G401 (cell line): ENCODE measurements at regions not wholly inside any gene's neighbourhood (a gene's known extent, or its start where the extent isn't known, plus 50 kb on each side); places are given as distances from the start of the nearest gene placed in this dataset.

Source experiments
- DNase-seq: peaks from one replicate; pipeline ENCODE4 v3.0.0-alpha.2; 2015; ENCODE audit warnings: low spot score
- in situ Hi-C: cut with HindIII; loops from 2 replicates; pipeline ENCODE4 v1.10.0; 2016; ENCODE audit warnings: low sequenced_read_pairs, mixed read lengths

DNA sequence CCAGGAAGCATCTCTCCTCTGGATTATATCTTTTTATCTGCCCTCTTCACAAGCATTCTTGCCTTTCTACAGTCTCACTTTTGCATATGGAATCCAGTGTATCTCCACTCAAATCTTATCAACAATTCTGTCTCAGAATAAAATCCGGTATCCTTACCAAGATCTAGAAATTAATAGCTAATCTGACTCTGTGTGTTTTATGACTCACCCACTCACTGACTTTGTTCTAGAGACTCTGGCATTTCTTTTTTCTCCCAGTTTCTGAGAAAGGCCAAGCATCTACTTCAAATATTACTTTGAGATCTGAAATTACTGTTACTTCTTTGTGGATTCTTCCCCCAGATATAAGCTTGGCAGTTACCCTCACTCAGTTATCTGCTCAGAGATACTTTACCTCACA lies 913.5 kb upstream of the ATXN8OS start:
- in situ Hi-C loops, result no loop called here
- no peak for DNase-seq

DNA sequence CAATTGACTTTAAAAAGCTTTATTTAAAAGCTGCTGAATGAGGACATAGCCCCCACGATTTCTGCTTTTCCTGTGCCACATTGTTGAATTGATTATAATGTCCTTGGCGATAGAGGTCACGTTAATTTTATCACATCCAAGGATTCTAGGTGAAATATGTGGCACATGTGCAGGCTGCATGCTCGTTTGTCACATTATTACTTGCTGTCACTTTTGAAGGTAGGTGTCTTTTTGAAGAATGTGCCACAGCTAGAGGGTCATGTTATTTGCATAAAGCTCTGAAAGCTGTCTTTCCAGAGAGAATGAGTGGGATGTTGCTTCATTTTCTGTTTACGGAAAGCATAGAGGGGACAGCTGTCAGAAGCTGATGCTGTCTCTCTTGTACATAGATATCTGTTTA lies 927.6 kb upstream of the ATXN8OS start:
- in situ Hi-C loops, result no loop called here
- no peak for DNase-seq

DNA sequence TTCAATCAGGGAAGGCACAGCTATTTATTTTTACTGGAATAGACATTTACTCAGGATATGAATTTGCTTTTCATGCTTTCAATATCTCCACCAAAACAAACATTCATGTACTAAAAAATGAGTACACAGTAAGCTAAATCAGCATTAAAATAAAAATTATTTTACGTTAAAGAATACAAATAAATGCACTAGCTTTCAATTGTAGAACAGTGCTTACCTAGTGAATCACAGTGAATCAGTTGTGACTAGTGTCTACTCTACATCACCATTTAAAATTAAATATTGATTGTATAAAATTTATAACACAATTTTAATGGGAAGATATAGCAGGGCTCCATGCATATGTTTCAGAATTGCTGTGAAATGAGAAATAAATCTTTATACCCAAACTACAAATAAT lies 929.6 kb upstream of the ATXN8OS start:
- in situ Hi-C loops, result no loop called here

DNA sequence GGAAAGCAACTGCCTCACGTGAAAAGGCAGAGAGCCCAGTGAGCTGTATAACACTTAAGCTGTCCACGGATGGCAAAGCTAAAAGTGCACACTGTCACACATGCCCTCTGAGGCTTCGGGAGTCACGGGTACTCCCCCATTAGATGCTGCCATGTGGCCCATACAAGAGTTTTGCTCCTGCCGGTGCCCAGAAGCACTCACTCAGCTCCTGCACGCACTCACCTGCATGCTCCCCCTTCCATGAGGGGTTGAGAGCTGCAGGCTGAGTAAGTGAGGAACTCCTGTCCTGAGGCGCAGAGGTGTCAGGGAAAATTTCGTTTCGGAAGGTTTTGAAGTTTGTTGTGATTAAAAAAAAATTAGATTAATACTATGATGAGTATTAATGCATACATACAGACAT lies 939.2 kb upstream of the ATXN8OS start:
- in situ Hi-C loops, result no loop called here
- no peak for DNase-seq

More for the DNA sequence above, 929.6 kb upstream of the ATXN8OS start:
- no peak for DNase-seq

DNA sequence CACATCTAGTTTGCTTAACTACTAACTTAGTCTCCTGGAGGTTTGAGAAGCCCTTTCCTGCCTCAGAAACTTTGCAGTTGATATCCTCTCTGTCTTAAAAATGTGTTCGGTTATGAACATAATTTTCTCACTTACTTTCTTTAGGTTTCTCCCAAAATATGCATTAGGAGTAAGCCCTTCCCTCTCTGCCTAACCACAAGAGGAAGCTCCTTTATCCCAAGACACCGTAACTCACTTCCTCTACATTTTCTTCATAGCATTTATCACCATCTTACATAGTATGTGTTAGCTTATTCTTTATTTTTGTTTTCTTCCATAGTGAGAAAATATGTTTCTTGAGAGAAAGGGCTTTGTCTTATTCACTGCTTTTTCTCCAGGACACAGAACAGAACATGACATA lies 952.5 kb upstream of the ATXN8OS start:
- in situ Hi-C loops, result no loop called here
- DNase-seq, result no peak

DNA sequence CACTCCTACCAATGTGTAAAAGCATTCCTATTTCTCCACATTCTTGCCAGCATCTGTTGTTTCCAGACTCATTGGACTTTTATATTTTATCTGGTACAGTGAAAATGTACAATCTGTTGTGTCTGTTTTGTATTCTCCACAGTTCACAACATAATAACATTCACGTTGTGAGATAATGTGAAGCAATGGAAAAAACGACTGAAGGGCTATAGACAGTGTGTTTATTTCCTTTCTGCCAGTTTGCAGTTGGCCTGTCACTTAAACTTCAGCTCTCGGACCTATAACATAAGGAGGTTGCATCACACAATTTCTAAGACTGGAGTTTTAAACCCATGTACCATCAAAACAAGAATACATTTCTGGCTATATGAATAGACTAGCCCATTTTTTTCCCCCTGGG lies 965.5 kb upstream of the ATXN8OS start:
- DNase-seq, result no peak
- in situ Hi-C loops, result no loop called here

DNA sequence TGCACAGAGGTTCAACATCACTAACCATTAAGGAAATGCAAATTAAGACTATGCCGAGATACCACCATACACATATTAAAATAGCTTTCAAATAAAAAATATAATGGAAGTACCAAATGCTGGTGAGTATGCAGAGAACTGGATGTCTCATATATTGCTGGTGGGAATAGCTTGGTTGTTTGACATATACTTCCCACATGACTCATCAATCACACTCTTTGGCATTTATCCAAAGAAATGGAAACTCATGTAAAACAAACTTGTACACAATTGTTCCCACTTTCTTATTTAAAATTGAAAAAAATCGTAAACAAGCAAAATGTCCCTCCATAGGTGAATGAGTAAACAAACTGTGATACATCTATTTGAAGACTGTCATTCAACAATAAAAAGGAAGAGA lies 982.6 kb upstream of the ATXN8OS start:
- in situ Hi-C loops, result no loop called here

DNA sequence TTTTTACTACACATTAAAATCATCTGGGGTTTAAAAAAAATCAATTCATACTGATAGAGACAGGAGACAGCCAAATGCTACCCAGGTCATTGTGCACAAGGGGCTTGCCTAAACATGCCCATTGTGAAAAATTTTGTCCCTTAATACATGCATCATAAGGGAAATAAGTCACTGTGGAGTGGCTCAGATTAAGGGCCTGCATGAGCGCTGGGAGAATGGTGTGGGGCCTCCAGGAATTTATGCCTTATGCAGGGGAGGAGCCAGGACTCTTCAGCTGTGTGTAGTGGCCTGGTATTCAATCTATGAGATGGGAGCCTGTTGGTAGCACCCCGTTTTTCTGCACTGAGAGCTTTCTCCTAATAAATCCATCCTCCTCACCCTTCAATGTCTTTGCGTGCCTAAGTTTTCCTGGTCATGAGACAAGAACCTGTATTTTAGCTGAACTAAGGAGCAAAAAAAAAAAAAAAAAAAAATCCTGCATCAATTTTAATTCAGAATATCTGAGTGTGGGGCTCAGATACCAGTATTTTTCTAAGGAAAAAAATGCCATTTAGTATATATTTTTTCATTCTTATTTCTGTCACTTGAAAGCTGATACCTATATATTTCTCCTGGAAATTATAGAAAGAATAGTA lies 997.6 kb upstream of the ATXN8OS start:
- DNase-seq, result no peak
- in situ Hi-C loops, result no loop called here

More for the DNA sequence above, 982.6 kb upstream of the ATXN8OS start:
- no peak for DNase-seq

DNA sequence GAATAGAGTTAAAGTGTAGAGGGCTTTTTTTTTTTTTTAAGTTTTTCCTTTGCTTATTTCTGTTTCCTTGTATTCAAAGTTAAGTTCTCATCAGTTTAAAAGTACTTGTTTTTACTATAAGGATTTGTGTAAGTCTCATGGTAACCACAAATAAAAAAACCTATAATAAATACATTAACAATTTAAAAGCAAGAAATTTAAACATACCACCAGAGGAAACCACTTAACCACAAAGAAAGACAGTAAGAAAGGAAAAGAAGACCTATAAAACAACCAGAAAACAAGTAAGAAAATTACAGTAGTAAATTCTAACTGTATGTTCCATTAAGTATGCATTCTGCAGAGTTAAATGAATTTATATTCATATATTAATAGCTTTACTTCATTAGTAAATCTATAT lies 999.1 kb upstream of the ATXN8OS start:
- in situ Hi-C loops, result no loop called here
- no peak for DNase-seq

DNA sequence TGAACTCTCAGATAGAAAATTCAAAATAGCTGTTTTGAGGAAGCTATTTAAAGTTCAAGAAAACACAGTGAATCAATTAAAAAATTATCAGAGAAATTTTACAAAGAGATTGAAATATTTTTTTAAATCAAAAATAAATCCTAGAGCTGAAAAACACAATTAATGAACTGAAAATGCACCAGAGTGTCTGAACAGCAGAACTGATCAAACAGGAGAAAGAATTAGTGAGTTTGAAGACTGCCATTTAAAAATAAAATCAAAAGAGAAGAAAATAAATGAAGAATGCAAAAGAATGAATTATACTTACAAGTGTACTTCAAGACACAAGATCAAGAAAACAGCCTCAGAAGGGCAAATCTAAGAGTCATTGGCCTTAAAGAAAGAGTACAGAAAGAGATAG lies 1000.2 kb upstream of the ATXN8OS start:
- in situ Hi-C loops, result no loop called here
- no peak for DNase-seq

DNA sequence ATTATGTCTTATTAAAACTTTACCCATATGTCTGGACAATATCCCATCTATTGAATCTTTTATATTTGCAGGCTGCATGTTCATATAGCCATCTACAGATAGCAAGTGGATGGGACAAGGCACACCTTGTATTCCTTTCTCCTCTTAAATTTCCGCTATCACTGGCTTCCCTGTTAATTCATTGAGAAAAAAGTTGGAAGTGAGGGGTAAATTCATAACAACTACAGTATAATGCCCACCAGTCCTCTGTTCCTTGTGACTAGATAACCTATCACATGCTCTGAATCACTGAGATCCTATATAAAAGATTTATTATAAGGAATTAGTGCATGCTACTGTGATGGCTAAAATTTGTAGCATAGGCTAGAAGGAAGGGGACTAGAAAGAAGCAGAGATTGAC lies 1005.8 kb upstream of the ATXN8OS start:
- DNase-seq, result no peak
- in situ Hi-C loops, result no loop called here

DNA sequence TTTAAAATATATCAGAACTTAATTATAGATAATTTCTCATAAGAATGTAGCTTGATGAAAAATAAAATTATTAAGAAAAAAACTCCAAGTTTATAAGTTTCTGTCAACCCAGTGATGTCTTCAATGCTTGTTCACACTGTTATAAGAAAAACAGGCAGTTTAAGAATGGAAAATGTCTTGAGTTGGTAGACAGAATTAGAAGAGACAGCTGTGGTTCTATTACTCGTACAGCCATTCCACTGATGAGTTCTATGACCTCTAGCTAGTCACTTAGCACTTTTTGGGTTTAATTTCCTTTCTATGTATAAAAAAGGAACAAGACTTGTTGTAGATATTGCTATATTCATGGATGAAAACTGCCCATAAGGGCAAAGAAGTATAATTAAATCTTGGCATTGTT lies 1013.1 kb upstream of the ATXN8OS start:
- in situ Hi-C loops, result no loop called here
- no peak for DNase-seq

DNA sequence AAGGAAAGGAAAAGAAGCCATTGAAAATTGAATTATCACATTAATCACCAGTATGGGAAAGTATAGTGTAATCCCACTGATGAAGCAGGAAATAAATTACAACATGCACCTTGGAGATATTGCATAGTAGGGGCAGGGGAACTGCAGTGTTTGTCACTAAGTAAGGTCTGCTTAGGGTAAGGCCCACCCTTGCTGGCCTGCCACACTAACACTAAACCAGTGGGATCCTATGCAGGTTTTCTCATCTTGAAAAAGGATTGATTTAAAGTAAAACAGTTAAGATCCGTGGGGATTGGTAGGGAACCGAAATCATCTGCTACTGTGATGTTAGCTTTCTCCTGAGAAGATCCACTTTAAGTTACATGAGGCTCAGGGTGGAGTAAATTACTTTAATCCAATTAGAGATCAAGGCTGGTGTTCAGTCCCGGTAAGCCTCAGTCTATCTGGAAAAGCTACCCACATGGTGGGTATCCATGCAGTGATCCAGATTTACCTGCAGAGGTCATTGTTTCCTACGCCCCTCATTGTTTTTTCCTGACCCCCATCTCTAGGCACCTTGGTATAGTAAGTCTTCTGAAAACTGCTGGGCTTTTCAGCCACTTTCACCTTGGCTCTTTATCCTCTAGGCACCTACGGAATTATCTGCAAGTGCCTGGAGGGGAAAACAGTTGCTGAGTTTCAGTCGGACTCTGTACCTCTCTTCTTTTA lies 1014.9 kb upstream of the ATXN8OS start:
- DNase-seq, result no peak
- in situ Hi-C loops, result no loop called here

DNA sequence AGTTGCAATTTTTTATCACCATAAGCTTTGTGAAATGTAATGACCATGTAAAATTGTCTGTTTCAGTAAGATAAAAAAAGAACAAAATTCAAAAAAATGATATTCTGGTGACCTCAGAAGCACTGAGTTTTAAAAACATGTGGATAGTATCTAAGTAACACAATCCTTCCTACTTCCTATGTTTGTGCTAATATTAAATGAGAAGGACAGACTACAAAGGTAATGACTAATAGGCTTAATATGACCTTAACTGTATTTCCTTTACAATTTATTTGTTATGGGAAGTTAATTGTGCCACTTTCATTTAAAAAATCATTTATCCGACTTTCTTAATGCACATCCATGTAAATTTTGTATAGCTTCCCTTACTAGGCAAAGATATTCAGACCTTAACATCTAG lies 1030.4 kb upstream of the ATXN8OS start:
- no peak for DNase-seq
- in situ Hi-C loops, result no loop called here

DNA sequence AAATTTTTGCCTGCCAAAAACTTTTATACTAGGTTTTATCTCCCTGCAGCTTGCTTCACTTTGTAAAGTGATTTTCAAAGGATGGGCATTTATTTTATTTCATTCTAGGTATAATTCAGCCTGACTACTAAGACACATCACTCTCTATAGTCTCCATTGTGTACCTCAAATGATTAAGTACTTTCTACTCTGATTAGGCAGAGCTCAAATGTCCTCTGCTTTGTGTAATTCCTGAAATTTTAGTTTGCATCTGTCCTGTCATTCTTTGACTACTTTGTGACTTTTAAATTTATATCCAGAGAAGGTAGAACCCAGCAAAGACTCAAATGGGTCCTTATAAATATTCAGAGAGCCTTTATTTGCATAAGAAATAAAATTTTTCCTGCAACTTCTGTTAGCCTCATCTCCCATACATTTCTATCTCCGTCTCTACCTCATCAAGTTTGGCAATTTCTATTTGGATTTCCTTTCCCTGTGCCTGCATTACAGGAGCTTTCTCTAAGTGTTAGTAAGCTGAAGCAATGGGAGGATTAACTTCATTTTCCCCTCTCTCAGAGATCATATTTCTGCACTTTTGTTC lies 1038.0 kb upstream of the ATXN8OS start:
- in situ Hi-C loops, result no loop called here
- DNase-seq, result no peak

DNA sequence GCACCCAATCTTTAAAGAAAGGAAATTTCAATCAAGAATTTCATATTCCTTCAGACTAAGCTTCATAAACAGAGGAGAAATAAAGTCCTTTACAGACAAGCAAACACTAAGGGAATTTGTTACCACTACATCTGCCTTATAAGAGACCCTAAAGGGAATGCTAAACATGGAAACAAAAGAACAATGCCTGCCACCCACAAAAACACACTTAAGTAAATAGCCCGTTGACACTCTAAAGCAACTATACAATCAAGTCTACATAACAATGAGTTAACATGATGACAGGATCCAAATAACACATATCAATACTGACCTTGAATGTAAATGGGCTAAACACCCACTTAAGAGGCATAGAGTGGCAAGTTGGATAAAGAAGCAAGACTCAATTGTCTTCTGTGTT lies 1056.9 kb upstream of the ATXN8OS start:
- in situ Hi-C loops, result no loop called here
- DNase-seq, result no peak

DNA sequence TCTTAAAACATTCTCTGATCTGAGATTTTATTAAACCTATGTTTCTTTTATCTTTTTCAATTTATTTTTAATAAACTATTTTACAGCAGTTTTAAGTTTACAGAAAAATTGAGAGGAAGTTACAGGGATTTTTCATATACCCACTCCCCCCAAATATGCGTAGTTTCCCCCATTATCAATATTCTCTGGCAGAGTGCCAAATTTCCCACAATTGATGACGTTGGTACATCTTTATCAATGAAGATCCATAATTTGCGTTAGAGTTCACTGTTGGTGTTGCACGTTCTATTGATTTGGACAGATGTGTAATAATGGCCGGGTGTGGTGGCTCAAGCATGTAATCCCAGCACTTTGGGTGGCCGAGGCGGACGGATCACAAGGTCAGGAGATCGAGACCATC lies 1063.0 kb upstream of the ATXN8OS start:
- DNase-seq, result no peak
- in situ Hi-C loops, result no loop called here

DNA sequence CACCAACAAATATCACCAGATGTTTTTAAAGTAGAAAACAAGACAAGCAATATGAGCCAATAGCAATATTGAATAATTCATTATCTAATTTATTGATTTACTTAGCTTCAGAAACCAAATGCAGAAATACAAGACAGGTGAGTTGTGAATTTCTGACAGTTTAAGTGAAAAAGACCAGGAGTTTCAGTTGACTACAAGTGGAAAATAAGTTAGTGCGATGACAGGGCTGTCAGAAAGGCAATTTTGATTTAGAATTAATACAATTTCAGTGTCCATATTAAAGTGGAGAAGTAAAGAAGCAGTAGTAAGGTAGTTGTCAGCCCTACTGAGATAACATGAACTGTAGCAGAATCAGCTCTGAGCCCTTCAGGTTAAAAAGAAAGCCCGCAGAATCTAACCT lies 1066.7 kb upstream of the ATXN8OS start:
- DNase-seq, result no peak
- in situ Hi-C loops, result no loop called here

DNA sequence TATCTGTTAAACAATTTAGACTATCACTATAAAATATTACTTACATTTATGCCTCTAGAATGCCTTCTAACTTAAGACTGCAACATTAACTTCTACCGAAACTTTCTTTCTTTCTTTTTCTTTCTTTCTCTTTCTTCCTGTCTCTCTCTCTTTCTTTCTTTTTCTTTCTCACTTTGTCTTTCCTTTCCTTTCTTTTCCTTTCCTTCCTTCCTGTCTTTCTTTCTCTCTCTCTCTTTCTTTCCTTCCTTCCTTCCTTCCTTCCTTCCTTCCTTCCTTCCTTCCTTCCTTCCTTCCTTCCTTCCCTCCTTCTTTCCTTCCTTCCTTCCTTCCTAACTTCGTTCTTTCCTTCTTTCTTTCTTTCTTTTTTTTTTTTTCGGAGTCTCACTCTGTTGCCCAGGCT lies 1071.9 kb upstream of the ATXN8OS start:
- DNase-seq, result no peak
- in situ Hi-C loops, result no loop called here

DNA sequence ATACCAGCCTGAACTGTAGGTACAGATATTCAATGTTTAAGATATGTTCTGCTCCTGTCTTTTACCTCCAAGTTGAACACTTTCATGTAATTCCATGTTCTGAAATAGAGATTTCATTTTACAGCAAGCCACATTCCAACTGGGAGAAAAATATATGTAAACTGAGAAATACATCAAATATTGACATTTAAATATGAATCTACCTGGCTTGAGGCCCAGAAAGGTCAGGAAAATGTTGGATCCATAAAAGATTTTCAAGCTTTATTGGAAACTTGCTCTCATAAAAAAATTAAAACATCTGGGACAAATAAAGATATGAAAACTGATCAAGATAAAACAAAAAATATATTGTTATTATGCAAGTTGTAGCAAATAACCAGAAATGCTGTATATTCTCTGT lies 1078.7 kb upstream of the ATXN8OS start:
- in situ Hi-C loops, result no loop called here
- no peak for DNase-seq

DNA sequence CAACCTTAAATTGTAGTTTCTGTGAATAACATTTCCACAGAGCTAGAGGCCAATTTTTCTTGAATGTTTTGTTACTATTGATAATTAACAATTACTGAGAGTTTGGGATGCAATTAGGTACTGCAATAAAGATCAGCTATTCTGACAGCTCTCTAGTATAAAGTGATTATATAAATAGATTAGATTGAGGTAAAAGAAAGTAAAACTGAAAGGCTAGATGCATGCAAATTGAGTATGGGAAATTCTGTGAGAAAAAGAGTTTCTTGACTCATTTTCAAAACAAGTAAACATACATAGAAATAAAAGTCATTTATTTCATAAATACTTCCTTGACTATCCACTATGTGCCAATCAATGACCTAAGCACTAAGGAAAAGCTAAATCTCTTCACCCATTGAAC lies 1087.5 kb upstream of the ATXN8OS start:
- in situ Hi-C loops, result no loop called here
- DNase-seq, result no peak
